OCI-LY1 (cell line): ENCODE measurements at regions not wholly inside any gene's neighbourhood (a gene's known extent, or its start where the extent isn't known, plus 50 kb on each side); places are given as distances from the start of the nearest gene placed in this dataset.
"Not testable (repeated sequence)": the region's sequence is repeated elsewhere in the genome, so short reads cannot be mapped to it uniquely, and the experiment has no call there.

ENCODE experiments used
- EZH2 ChIP-seq: fragments of 200-600 bp; sonication (generic), shearing (Covaris generic); IDR thresholded peaks from 2 replicates; pipeline ENCODE4 v1.8.0; 2017; ENCODE audit warnings: borderline replicate concordance, mixed run types, mild to moderate bottlenecking, antibody characterized with exemption, low read length, moderate library complexity, mixed read lengths
- TF ChIP-seq, protein P1 (sequence below): fragments of 200-600 bp; sonication (generic), shearing (Covaris generic); IDR thresholded peaks from 2 replicates; pipeline ENCODE4 v1.5.1; 2017; ENCODE audit warnings: mild to moderate bottlenecking, antibody characterized with exemption, low read length, moderate library complexity, mixed read lengths

DNA sequence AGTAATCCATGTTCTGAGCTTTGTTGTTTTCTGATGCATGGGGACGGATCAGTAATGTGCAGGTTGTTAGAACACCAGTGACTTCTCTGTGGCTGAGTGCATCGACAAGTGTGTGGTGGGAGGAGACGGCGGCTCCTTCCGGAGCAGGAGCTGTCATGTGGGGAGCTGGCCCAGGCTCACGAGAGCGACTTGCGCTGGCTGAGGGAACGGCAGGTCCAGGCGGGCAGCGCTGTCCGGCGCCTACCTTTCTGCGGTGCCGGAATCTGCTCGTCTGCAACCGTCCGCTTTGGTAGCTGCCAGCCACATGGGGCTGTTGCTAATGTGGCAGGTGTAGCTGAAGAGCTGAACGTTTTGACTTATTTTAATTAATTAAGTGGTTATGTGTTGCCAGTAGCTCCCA is 55.5 kb upstream of the MUC20 start:
- TF ChIP-seq, protein P1, sequence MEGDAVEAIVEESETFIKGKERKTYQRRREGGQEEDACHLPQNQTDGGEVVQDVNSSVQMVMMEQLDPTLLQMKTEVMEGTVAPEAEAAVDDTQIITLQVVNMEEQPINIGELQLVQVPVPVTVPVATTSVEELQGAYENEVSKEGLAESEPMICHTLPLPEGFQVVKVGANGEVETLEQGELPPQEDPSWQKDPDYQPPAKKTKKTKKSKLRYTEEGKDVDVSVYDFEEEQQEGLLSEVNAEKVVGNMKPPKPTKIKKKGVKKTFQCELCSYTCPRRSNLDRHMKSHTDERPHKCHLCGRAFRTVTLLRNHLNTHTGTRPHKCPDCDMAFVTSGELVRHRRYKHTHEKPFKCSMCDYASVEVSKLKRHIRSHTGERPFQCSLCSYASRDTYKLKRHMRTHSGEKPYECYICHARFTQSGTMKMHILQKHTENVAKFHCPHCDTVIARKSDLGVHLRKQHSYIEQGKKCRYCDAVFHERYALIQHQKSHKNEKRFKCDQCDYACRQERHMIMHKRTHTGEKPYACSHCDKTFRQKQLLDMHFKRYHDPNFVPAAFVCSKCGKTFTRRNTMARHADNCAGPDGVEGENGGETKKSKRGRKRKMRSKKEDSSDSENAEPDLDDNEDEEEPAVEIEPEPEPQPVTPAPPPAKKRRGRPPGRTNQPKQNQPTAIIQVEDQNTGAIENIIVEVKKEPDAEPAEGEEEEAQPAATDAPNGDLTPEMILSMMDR: not testable (repeated sequence)
- not testable (repeated sequence) for TF ChIP-seq EZH2
